Activated B cell treated with CpG ODN at 0.5 μM for 24 hours (primary cell): ENCODE measurements at regions not wholly inside any gene's neighbourhood (a gene's known extent, or its start where the extent isn't known, plus 50 kb on each side); places are given as distances from the start of the nearest gene placed in this dataset.

ENCODE experiments used
- ATAC-seq: fragments of 200-7000 bp; cut with Tn5 transposase; one replicate; pipeline ENCODE4 v1.10.0; 2021; ENCODE audit warnings: low read depth, mild to moderate bottlenecking, moderate library complexity
- CTCF ChIA-PET: fragments of 350-600 bp; sonication (Branson Sonifier 250); formaldehyde crosslinking; loops from one replicate; lab custom pipeline; 2021; ENCODE audit warnings: antibody characterized with exemption; lab: Charles Lee
- POLR2A ChIA-PET: fragments of 350-600 bp; sonication (Branson Sonifier 250); formaldehyde crosslinking; loops from one replicate; lab custom pipeline; 2021; ENCODE audit warnings: antibody characterized with exemption; lab: Charles Lee
- DNase-seq: peaks from one replicate; pipeline ENCODE4 v3.0.0; 2022
- H3K27ac Mint-ChIP-seq: one replicate; pipeline ENCODE4 v1.8.0; 2020; ENCODE audit warnings: mixed read lengths
- H3K27me3 Mint-ChIP-seq: one replicate; pipeline ENCODE4 v1.8.0; 2021; ENCODE audit warnings: mixed read lengths
- H3K36me3 Mint-ChIP-seq: one replicate; pipeline ENCODE4 v1.8.0; 2021; ENCODE audit warnings: low read depth, mixed read lengths
- H3K4me1 Mint-ChIP-seq: one replicate; pipeline ENCODE4 v1.8.0; 2021; ENCODE audit warnings: mixed read lengths
- H3K4me3 Mint-ChIP-seq: one replicate; pipeline ENCODE4 v1.8.0; 2020; ENCODE audit warnings: mild to moderate bottlenecking, mixed read lengths
- H3K9me3 Mint-ChIP-seq: one replicate; pipeline ENCODE4 v1.8.0; 2020; ENCODE audit warnings: mixed read lengths
- intact Hi-C: fragments of 100-400 bp; cut with micrococcal nuclease; formaldehyde crosslinking; loops from one replicate; pipeline ENCODE4 v1.15.1; 2024
- TF ChIP-seq, protein P1 (sequence below): fragments of 200-600 bp; IDR thresholded peaks from one replicate; pipeline ENCODE4 v1.8.0; 2022; ENCODE audit warnings: antibody characterized with exemption, mild to moderate bottlenecking

DNA sequence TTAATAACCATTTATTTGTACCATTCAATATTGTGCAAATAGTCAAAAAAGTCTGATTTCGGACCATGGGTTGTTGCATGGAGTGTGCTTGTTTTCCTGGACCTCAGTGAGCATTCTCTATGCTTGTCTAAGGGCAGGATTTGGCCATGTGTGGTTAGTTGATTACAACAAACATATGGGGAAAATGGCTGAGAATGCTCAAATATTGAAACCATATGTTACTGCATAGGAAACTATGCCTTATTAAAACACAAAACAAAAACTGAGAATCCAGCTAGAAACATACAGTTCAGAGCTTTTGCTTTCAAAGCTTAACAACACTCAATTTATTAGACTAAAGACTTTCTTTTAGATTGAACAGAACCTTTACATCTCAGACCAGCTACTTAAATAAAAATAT is 928.3 kb downstream of the NR2F1-AS1 start:
- peaks cover 3% of the 10 kb centered on the region for H3K9me3 Mint-ChIP-seq
- TF ChIP-seq, protein P1, sequence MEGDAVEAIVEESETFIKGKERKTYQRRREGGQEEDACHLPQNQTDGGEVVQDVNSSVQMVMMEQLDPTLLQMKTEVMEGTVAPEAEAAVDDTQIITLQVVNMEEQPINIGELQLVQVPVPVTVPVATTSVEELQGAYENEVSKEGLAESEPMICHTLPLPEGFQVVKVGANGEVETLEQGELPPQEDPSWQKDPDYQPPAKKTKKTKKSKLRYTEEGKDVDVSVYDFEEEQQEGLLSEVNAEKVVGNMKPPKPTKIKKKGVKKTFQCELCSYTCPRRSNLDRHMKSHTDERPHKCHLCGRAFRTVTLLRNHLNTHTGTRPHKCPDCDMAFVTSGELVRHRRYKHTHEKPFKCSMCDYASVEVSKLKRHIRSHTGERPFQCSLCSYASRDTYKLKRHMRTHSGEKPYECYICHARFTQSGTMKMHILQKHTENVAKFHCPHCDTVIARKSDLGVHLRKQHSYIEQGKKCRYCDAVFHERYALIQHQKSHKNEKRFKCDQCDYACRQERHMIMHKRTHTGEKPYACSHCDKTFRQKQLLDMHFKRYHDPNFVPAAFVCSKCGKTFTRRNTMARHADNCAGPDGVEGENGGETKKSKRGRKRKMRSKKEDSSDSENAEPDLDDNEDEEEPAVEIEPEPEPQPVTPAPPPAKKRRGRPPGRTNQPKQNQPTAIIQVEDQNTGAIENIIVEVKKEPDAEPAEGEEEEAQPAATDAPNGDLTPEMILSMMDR = no peak
- intact Hi-C loops = no loop called here
- ChIA-PET POLR2A (no interaction called here), CTCF (no interaction called here)
- H3K4me3 Mint-ChIP-seq = no peak overlapping the region
- H3K36me3 Mint-ChIP-seq = no peaks in the 10 kb centered on the region
- no peak overlapping the region for H3K27ac Mint-ChIP-seq
- H3K4me1 Mint-ChIP-seq = no peaks in the 10 kb centered on the region
- ATAC-seq = no peak
- no peak for DNase-seq
- no peaks in the 10 kb centered on the region for H3K27me3 Mint-ChIP-seq

DNA sequence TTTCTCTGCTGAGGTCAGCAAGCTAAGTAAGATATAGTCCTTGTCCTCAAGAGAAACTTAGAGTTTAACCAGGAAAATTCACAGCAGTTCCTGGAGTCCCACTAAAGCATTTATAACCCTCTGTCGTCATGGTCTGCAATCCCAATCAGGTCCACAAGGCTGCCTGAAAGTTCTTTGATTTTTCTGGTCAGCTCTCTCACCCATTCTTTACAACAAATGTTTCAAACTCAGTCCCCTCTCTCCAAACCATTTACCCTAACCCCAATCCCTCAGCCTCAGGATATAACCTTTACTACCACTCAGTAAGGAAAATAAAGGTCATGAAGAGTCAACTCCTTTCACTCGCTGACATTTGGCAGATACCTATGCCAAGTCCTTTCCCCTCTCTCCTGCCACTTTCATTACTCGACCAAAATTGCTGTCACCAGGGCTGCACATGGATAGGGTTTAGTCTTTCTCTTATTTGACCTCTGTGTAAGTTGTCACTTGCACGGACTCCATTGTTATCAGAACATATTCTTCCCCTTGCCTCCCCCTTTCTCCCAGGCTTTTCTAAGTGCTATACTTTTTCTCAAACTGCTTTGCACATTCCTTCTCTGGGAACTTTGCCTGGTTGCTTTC is 936.6 kb downstream of the NR2F1-AS1 start:
- Mint-ChIP-seq H3K9me3 (peaks cover 5% of the 10 kb centered on the region), H3K4me3 (no peak overlapping the region), H3K4me1 (no peaks in the 10 kb centered on the region), H3K27ac (no peak overlapping the region), H3K27me3 (no peaks in the 10 kb centered on the region), H3K36me3 (no peaks in the 10 kb centered on the region)
- ATAC-seq (no peak), DNase-seq (no peak)
- POLR2A ChIA-PET = no interaction called here
- TF ChIP-seq, protein P1 = no peak
- CTCF ChIA-PET = no interaction called here
- intact Hi-C loops = no loop called here

- intact Hi-C loops = no loop called here
- Mint-ChIP-seq H3K27ac (no peak overlapping the region), H3K4me1 (no peaks in the 10 kb centered on the region), H3K27me3 (no peaks in the 10 kb centered on the region), H3K9me3 (peaks cover 2% of the 10 kb centered on the region), H3K4me3 (no peak overlapping the region), H3K36me3 (no peaks in the 10 kb centered on the region)
- DNase-seq (no peak), ATAC-seq (no peak)
- ChIA-PET CTCF (no interaction called here), POLR2A (no interaction called here)
- TF ChIP-seq, protein P1 = no peak
Measured at GRCh38 chr5:92641031-92641962, 939.7 kb downstream of the NR2F1-AS1 start.

GRCh38 chr5:92640340-92640739 is 940.7 kb downstream of the NR2F1-AS1 start:
- ChIA-PET POLR2A (no interaction called here), CTCF (no interaction called here)
- Mint-ChIP-seq H3K27me3 (no peaks in the 10 kb centered on the region), H3K9me3 (peaks cover 2% of the 10 kb centered on the region), H3K27ac (no peak overlapping the region), H3K36me3 (no peaks in the 10 kb centered on the region), H3K4me3 (no peak overlapping the region), H3K4me1 (no peaks in the 10 kb centered on the region)
- DNase-seq (no peak), ATAC-seq (no peak)
- TF ChIP-seq, protein P1 = no peak
- intact Hi-C loops = no loop called here

- no peaks in the 10 kb centered on the region for H3K36me3 Mint-ChIP-seq
- H3K9me3 Mint-ChIP-seq = no peaks in the 10 kb centered on the region
- H3K27me3 Mint-ChIP-seq = no peaks in the 10 kb centered on the region
- ChIA-PET CTCF (no interaction called here), POLR2A (no interaction called here)
- no peak for DNase-seq
- no peak overlapping the region for H3K27ac Mint-ChIP-seq
- intact Hi-C loops = no loop called here
- ATAC-seq = no peak
- H3K4me3 Mint-ChIP-seq = no peak overlapping the region
- H3K4me1 Mint-ChIP-seq = no peaks in the 10 kb centered on the region
- TF ChIP-seq, protein P1 = no peak
Measured at GRCh38 chr5:92637960-92638359, 943.1 kb downstream of the NR2F1-AS1 start.
